HG03354 (cell line): ENCODE measurements at regions not wholly inside any gene's neighbourhood (a gene's known extent, or its start where the extent isn't known, plus 50 kb on each side); places are given as distances from the start of the nearest gene placed in this dataset.
"Not testable (repeated sequence)": the region's sequence is repeated elsewhere in the genome, so short reads cannot be mapped to it uniquely, and the experiment has no call there.

Source experiments
- ATAC-seq: cut with Tn5 transposase; IDR thresholded peaks from one replicate; pipeline ENCODE4 v1.9.1; 2021; ENCODE audit warnings: mild to moderate bottlenecking; ENCODE audit not compliant: unreplicated experiment, poor library complexity, severe bottlenecking

GRCh38 chr5:74536658-74537057, 103.9 kb downstream of the ENC1 start:
- ATAC-seq = no peak

GRCh38 chr5:74535926-74536325, 104.6 kb downstream of the ENC1 start:
- no peak for ATAC-seq

- ATAC-seq = no peak
These were observed 106.0 kb downstream of the ENC1 start for GRCh38 chr5:74534397-74535129.

GRCh38 chr5:74530326-74531050, 110.0 kb downstream of the ENC1 start:
- ATAC-seq = no peak

- ATAC-seq = no peak
These were observed 111.4 kb downstream of the ENC1 start for GRCh38 chr5:74529101-74529500.

GRCh38 chr5:74526111-74526510, 114.4 kb downstream of the ENC1 start:
- ATAC-seq = no peak

DNA sequence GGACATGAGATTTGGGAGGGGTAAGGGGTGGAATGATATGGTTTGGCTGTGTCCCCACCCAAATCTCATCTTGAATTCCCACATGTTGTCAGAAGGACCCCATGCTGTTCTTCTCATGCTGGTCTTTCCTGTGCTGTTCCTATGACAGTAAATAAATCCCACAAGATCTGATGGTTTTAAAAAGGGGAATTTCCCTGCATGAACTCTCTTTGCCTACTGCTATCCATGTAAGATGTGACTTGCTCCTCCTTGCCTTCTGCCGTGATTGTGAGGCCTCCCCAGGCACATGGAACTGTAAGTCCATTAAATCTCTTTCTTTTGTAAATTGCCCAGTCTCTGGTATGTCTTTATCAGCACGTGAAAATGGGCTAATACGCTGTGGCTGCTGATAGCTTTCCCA, 115.8 kb downstream of the ENC1 start:
- not testable (repeated sequence) for ATAC-seq

DNA sequence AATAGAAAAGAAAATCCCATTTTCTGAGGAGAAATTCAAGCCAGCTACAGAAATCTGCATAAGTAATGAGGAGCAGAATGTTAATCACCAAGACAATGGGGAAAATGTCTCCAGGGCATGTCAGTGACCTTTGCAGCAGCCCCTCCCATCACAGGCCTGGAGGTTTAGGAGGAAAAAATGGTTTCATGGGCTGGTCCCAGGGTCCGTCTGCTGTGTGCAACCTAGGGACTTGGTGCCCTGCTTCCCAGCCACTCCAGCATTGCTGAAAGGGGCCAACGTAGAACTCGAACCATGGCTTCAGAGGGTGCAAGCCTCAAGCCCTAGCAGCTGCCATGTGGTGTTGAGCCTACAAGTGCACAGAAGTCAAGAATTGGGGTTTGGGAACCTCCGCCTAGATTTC, 116.8 kb downstream of the ENC1 start:
- ATAC-seq = not testable (repeated sequence)

- not testable (repeated sequence) for ATAC-seq
These were observed 117.7 kb downstream of the ENC1 start for GRCh38 chr5:74522838-74523237.

DNA sequence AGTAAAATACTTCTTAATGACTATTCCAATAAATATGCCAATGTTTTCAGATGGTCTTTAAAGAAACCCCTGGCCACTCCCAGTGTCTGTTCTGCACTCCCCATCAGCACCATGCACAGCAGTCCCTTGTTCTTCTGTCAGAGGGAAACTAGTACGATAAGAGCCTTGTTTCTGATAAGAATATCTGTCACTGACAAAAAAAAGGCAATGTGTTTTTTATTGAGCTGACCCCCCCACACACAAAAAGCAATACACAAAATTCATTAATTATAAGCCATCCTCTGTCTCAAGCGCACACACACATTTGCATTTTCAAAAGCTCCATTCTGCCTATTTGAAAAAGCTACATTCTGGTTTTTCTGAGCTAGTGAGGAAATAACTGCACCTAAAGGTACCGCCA, 119.1 kb downstream of the ENC1 start:
- ATAC-seq = no peak

DNA sequence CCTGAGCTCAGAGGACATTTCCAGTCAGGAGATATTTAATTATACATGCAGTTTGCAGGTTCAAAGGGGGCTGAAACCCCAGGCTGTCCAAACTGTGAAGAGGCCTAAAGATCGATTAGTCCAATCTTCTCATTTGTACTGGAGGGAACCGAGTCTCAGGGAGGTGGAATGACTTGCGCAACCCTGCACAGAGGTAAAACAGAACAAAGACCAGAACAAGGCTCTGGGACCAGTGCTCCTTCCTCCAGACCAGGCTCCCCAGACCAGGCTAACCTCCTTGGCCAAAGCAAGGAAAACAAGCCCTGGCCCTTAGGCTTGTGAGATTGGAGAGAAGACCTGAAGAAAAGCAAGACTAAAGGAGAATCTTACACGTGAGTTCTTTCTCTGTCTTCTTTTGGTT, 120.8 kb downstream of the ENC1 start:
- ATAC-seq = no peak

DNA sequence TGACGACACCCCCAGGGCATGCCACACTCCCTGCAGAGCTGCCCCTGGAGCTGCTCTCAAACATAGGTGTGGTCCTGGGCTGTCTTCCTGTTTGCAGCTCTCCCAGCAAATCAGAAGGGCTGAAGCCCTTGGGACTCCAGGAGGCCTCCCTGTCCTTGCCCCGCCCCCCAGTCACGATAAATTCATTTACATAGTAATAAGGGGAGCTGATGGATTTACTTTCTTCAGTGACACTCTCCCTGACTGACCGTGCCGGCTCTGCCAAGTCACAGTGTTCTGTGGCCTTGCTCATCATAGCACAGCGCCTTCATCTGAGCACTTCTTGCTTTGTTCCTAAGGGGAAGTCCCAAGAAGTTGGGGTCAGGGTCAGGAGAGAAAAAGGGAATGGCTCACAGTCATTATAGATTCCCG, 121.4 kb downstream of the ENC1 start:
- ATAC-seq = no peak

DNA sequence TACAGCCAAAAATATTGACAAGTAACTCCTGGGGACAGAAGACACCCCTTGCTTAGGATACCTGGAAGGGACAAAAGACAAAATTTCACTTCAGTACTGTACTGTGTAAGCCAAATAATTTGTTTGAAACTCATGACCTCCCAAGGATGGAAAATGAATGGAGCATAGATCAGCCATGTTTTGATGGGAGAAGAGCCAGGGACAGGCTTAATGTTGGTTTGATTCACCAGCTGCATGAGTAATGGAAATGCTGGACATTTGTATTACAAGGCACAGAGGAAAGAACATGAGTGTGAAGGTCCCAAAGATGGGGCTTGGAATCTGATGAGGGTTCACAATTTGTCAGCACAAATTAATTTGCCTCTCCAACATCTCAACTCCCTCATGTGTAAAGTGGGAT, 122.8 kb downstream of the ENC1 start:
- no peak for ATAC-seq

DNA sequence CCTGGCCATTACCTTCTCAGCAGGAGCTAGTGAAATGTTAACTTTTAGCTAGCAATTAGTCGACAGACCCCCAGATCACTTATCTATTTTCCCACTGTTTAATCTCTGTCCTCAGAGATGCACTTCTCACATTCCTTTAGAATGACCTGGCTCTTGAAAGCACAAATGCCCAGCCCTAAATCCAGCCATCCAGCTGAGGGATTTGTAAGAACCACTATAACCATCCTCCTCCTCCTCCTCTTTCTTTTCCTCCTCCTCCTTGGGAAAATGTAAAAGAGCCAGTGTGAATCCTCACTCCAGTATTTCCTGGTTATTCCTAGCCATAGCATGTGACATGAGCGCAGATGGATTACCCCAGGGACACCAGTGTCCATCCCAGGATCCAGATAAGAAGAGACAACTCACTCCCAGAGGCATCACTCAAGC, 124.3 kb downstream of the ENC1 start:
- no peak for ATAC-seq

DNA sequence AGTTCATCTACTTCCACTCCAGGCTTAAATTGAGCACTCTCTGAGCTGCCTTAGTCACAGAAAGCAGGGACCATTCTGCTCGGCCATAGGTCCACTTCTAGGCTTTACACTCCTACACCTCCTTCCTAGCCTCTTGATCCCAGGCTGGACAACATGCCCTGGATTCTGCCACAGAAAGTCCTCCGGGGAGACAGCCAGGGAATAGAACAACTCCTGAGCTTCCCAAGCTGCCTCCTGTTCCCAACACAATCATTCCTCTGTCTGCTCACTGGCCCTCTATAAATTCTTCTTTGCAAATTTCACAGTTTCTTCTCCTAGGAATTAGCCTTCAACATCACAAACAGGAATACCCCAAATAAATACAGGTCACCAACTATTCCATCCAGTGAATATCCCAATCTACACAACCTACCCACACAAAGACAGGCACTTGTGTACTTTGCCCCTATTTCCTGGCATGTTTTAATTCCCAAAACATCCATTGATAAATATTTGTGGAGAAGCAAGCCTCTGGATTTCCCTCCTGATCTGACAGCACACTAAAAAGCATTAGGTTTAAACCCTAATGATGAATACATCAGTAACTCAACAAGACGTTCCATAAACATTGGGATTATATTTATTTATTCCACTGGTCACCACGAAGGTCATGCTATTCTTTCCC, 125.5 kb downstream of the ENC1 start:
- ATAC-seq = no peak

DNA sequence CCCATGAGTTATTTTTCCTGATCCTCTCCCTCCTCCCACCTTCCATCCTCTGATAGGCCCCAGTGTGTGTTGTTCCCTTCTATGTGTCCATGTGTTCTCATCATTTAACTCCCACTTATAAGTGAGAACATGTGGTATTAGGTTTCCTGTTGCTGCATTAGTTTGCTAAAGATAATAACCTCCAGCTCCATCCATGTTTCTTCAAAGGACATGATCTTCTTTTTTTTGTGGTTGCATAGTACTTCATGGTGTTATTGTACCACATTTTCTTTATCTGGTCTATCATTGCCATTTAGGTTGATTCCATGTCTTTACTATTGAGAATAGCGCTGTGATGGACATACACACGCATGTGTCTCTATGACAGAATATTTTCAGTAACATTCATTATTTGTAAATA, 128.8 kb downstream of the ENC1 start:
- not testable (repeated sequence) for ATAC-seq

DNA sequence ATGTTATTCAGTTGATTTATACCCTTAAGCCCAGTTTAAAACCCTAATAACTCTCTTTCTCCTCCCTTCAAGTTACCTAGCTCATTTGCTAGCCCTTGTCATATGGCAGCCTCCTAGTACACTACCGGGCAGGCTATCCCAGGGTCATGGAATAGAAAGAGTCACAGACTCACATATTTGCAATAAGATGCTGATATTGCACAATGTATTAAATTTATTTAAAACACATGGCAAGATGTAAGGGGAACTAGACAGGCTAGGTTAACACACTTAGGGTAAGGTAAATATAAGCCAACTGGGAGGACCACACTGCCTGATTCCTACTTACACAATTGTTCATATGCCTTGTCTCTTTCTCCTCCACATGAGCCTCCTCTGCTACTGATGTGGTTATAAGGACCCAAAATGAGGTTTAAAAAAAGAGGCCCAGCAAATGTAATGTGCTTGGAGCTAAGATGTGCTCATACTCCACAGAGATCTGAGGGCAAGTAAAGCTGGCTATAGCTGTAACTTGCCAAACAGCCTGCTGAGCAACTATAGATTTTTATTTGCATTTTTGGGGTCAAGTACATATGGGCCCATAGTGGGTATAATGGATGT, 130.0 kb downstream of the ENC1 start:
- ATAC-seq = no peak

GRCh38 chr5:74507370-74508005, 133.0 kb downstream of the ENC1 start:
- no peak for ATAC-seq

DNA sequence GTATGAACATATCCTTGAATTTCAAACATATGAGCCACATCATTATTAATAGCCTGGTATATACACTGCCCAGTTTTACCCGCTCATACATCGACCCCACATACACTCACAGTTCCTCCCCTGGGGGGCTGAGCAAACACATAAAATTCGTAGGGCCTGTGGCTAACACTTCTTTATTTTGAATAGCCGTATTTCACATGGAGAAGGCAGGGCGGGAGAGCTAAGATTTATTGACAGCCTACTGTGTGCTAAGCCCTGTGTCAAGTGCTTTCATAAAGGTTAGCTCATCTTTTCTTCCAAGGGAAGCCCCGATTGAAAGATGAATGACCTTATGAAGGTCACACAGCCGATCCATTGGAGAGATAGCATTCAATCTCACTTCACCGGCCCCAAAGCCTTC, 134.4 kb downstream of the ENC1 start:
- no peak for ATAC-seq

DNA sequence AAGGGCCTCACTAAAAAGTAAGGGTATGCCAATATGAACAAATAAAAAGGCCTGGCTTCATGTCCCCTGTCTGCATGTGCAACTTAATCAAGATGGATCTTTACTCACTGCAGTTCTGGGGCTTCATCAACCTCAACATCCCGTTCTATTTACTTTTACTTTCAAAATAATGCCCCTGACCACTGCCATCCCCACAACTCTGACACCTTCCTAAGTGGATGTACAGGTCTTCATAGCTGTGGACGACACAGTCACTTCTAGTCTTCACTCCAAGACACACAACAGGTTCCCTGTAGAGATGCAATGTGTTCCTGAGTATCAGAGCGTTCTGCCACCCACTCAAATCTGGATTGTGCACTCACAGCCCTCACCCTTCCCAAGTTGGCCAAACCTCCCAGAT, 136.1 kb downstream of the ENC1 start:
- no peak for ATAC-seq
